ENCODE measurements at regions not wholly inside any gene's neighbourhood (a gene's known extent, or its start where the extent isn't known, plus 50 kb on each side); places are given as distances from the start of the nearest gene placed in this dataset.

- Histone ChIP-seq H2AFZ (ENCODE audit: low read length) (0 out of 2 replicates have a peak overlapping the region, but pooled peaks have one; percentile 4), H3K79me2 (ENCODE audit: control insufficient read depth in 1 of 2, insufficient read depth in 2 of 2, low read length in 2 of 2) (no peaks in the 10 kb centered on the region), H3K9me3 (ENCODE audit: insufficient read depth in 2 of 2, low read depth in 1 of 2, low read length in 1 of 2) (no peaks in the 10 kb centered on the region), H3K27ac (ENCODE audit: low read depth, low read length) (no peak overlapping the region), H3K4me2 (ENCODE audit: insufficient read depth in 1 of 2, low read depth in 2 of 2, low read length in 2 of 2) (no peak overlapping the region), H4K8ac (ENCODE audit: extremely low read depth, insufficient read depth, low read length) (no peak overlapping the region), H3K9ac (replicated peaks in 1 of 4; ENCODE audit: extremely low read depth in 1 of 4, low read depth in 3 of 4, low read length in 3 of 4) (no peak overlapping the region), H4K5ac (ENCODE audit: insufficient read length, low read depth, low read length) (no peak overlapping the region), H3K23ac (ENCODE audit: insufficient read length) (no peak overlapping the region), H3K4me3 (ENCODE audit: extremely low read depth in 1 of 4, insufficient read depth in 2 of 4, low read depth in 3 of 4, low read length in 4 of 4) (no peak overlapping the region), H3K23me2 (ENCODE audit: low read depth, low read length) (peaks cover 4% of the 10 kb centered on the region; the same call in 1 of the 2 replicates), H3K27me3 (replicated peaks in 1 of 4; ENCODE audit: control insufficient read depth in 3 of 4, extremely low read depth in 1 of 4, insufficient read depth in 3 of 4, low read length in 3 of 4) (no peaks in the 10 kb centered on the region), H3K4ac (replicated peaks; ENCODE audit: insufficient read length, low read depth, low read length) (no peak overlapping the region), H3K18ac (ENCODE audit: extremely low read depth, low read length) (no peak overlapping the region), H3K14ac (ENCODE audit: insufficient read length) (no peak overlapping the region), H2BK12ac (ENCODE audit: low read depth, low read length) (no peak overlapping the region), H4K20me1 (replicated peaks in 1 of 2; ENCODE audit: control insufficient read depth in 1 of 2, insufficient read depth in 2 of 2, low read length in 2 of 2) (peaks cover 0 to 2% of the 10 kb centered on the region in 2 experiments), H3K79me1 (ENCODE audit: low read depth, low read length) (no peaks in the 10 kb centered on the region), H2BK20ac (ENCODE audit: low read length) (no peak overlapping the region), H3K4me1 (replicated peaks in 1 of 4; ENCODE audit: control insufficient read depth in 3 of 4, insufficient read depth in 4 of 4, low read length in 3 of 4) (no peaks in the 10 kb centered on the region; a peak in 1 of 7 replicates), H2BK5ac (ENCODE audit: low read depth, low read length) (no peak overlapping the region), H3K56ac (replicated peaks; ENCODE audit: insufficient read length, low read depth, low read length) (no peak overlapping the region), H2BK120ac (replicated peaks; ENCODE audit: low read depth, low read length) (no peak overlapping the region), H2BK15ac (ENCODE audit: low read length) (no peak overlapping the region), H2AK5ac (ENCODE audit: low read depth, low read length) (no peak overlapping the region), H3K36me3 (ENCODE audit: control insufficient read depth in 2 of 4, insufficient read depth in 4 of 4, low read length in 3 of 4) (no peaks in the 10 kb centered on the region), H4K91ac (replicated peaks; ENCODE audit: insufficient read length, low read length) (no peak overlapping the region)
- FAIRE-seq (no peak), DNase-seq (ENCODE audit: low read depth in 1 of 2, low spot score in 2 of 2) (no peak)
- POLR2A ChIA-PET (ENCODE audit: partially characterized antibody), result interaction anchor here (0.7 kb wide), 1 partner anchor 44 kb away, joined by 3 read pairs; no protein-coding TSS in a partner anchor
- WGBS, 2 experiments (ENCODE audit: extremely low coverage in 1 of 2, insufficient coverage in 1 of 2, insufficient read length in 1 of 2, insufficient replicate concordance in 2 of 2, low coverage in 1 of 2, low lambda C conversion rate in 2 of 2, missing lambda C conversion rate in 1 of 2), result 86% methylated on average over 7 of the region's 7 CpGs; no CpG with 5 or more reads in 1 of the 2 experiments
- CTCF ChIA-PET (ENCODE audit: partially characterized antibody), result interaction anchor here (0.7 to 1.7 kb wide), 5 partner anchors 12 to 202 kb away, joined by 3 read pairs; no protein-coding TSS in a partner anchor
- TF ChIP-seq RXRA (IDR thresholded peaks at IDR 0.05; ENCODE audit: insufficient read depth, low read depth, low read length) (no peak), SIN3A (conservative IDR thresholded peaks at IDR 0.05 in 1 of 2, IDR thresholded peaks at IDR 0.05 in 1 of 2; ENCODE audit: low read depth in 1 of 2, low read length in 2 of 2) (no peak), BRCA1 (IDR thresholded peaks at IDR 0.05; ENCODE audit: low read depth, low read length) (no peak), KDM1A (IDR thresholded peaks at IDR 0.05; ENCODE audit: borderline replicate concordance, low read length) (no peak), TCF12 (IDR thresholded peaks at IDR 0.05; ENCODE audit: low read depth, low read length) (no peak), NRF1 (IDR thresholded peaks at IDR 0.05; ENCODE audit: low read depth, low read length) (no peak), JUN (IDR thresholded peaks at IDR 0.05; ENCODE audit: low read depth, low read length) (no peak), PHF8 (conservative IDR thresholded peaks at IDR 0.05; ENCODE audit: low read depth, low read length) (no peak), ASH2L (IDR thresholded peaks at IDR 0.05; ENCODE audit: low read length) (no peak), ZNF274 (IDR thresholded peaks at IDR 0.05; ENCODE audit: borderline replicate concordance, extremely low read depth, low read length) (no peak), FOSL1 (IDR thresholded peaks at IDR 0.05; ENCODE audit: insufficient read depth, low read depth, low read length) (no peak)
- TF ChIP-seq, protein P1, sequence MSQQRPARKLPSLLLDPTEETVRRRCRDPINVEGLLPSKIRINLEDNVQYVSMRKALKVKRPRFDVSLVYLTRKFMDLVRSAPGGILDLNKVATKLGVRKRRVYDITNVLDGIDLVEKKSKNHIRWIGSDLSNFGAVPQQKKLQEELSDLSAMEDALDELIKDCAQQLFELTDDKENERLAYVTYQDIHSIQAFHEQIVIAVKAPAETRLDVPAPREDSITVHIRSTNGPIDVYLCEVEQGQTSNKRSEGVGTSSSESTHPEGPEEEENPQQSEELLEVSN (IDR thresholded peaks at IDR 0.05), result no peak
Measured at GRCh38 chr2:16406496-16407289, 258.9 kb downstream of the CYRIA start.

All from H1 (cell line).